Islet precursor cell (in vitro differentiated cells): ENCODE measurements at regions not wholly inside any gene's neighbourhood (a gene's known extent, or its start where the extent isn't known, plus 50 kb on each side); places are given as distances from the start of the nearest gene placed in this dataset.

Experiments
- DNase-seq: peaks from one replicate; pipeline ENCODE4 v3.0.0-alpha.2; 2018

DNA sequence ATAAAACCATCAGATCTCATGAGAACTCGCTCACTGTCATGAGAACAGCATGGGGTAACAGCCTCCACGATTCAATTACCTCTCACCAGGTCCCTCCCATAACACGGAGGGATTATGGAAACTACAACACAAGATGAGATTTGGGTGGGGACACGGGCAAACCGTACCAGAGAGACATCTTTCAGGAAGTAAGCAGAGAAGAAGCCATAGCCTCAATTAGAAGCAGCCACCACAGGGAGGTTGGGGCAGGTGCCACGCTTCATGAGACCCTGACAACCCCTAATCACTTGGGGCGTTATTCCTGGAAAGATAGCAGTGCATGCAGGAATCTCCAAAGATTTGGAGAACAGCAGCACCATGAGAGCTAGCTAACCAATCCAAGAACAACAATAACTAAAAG is 52.9 kb upstream of the SIRPG start:
- DNase-seq: no peak

DNA sequence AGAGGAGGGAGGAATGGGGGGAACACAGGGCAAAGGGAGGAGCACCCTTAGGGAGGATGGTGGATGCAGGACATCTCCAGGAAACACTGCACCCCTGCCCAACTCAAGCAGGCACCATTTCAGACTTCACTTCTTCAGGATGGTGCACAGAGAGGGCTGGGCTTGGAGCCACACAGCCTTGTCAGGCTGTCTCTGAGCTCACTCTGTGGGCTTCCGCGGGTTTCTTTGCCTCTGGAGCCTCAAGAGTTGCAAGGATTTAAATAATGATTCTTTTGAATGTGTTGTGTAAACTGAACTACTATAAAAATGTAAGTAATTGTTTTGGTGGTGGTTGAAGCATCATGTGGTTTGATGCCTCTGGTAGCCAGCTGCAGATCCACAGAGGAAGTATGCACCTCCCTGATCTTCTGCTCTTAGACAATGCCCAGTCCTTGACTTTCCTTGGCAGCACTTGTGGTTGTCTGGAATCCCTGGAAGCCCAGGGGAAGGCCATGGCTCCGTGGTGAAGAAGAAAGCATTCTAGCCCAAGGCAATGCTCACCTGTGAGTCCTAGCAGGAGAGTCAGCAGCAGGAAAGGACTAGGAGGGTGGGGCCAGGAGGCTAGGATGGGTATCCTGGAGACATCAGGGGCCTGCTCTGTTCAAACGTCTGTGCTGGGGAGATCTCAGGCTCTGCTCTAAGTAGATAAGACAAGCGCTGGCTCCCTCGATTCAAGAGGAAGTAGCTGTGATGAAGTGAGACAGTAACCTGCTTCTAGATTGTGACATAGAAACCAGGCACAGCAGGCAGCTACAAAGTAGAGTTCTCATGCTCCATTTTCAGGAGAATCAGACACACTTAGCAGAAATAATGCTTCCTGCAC is 50.2 kb upstream of the SIRPG start:
- peak; percentile 61 for DNase-seq
